HG03097 (cell line): ENCODE measurements at regions not wholly inside any gene's neighbourhood (a gene's known extent, or its start where the extent isn't known, plus 50 kb on each side); places are given as distances from the start of the nearest gene placed in this dataset.

Source experiments
- ATAC-seq: cut with Tn5 transposase; IDR thresholded peaks from one replicate; pipeline ENCODE4 v1.9.1; 2021; ENCODE audit not compliant: unreplicated experiment, low FRiP score

DNA sequence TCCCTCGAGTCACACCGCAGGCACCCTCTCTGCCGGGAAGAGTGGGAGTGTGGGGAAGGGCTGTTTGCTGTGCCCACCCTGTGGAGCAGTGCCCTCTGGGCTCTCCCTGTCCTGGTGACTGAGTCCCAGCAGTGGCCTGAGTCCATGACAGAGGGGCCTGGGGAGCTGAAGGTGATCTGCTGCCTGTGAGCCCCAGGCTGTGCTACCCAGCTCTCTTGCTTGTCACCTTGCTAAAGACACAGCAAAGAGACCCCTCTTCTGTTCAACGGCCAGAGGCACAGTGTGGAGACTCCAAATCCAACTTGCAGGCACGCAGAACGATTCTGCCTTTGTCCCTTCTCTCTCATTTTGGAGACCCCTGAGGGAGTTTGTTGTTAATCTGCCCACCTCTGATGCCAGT is 232.6 kb downstream of the OPA1 start:
- no peak for ATAC-seq

DNA sequence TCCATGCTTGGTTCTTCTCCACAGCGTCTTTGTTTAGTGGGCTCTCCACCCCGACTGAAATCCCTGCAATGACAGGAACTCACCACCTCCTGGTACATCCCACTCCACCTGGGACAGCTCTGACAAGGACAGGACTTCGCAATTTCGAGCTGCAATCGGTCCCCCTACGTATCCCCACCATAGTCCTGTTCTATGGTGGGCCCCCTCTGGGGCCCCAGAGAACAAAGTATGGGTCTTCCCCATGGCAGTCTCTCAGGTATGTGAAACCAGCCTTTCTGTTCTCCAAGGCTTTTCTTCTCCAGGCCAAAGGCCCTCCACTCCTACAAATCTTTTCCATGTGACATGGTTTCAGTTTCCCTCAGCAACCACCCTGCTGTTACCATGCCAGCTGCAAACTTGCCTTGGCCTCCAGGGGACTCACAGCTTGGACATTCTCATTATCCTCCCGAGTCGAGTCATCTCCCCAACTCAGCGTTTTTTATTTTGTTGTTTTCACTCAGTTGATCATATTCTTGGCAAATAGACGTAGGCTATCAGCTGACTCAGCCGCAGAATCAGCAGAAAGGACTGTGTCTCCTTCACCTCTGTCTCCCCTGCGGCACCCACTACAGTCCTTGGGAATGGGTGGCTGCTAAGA is 233.3 kb downstream of the OPA1 start:
- ATAC-seq: no peak

GRCh38 chr3:193827040-193827669 is 234.1 kb downstream of the OPA1 start:
- ATAC-seq: no peak

DNA sequence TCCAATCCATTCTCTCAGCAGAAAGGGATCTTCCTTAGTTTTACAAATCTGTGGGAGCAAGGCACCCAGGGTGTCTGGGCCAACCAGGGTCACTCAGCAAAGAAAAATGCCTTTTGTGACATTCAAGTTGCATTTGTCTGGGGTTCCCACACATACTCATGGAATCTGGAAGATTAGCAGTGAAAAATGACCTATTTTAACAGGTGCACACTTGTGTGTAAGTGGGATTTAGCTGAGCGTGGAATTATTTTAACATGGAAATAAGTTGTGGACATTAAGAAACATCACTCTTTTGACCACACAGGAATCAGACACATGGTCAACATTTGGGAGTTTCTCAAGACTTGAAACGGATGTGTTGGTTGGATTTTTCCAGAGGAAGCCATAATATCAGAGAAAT is 234.9 kb downstream of the OPA1 start:
- ATAC-seq: no peak

DNA sequence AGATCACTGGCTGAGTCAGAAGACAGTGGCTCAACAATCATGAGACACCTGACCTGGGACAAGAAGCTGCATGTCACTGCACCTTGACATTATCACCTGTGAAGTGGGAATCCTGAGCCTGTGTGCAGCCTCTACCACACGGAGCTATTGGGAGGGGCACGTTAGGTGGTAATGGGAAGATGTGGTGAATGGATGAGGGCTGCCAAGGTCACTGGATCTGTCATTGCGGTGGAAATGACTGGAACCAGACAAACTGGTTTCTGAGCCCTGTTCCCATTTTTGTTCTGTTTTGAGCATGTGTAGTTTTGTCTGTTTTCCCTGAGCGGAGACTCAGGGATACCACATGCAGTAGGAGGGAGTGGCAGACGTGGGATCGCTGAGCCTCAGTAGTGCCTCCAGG is 235.5 kb downstream of the OPA1 start:
- ATAC-seq: no peak

DNA sequence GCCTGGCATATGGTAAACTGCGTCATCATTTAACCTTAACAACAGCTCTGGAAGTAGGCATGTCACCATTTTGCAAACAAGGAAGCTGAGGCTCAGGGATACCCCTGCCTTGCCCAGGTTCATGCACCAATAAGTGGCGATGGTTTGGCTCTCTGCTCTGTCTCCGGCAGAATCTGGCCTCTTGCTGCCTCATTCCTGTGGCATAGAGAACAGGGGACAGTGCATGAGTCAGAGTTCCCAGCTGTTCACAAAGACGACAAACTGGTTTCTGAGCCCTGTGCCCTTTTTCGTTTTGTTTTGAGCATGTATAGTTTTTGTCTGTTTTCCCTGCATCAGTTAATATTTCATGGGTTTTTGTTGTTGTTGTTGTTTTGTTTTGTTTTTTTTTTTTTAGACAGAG is 236.8 kb downstream of the OPA1 start:
- no peak for ATAC-seq

DNA sequence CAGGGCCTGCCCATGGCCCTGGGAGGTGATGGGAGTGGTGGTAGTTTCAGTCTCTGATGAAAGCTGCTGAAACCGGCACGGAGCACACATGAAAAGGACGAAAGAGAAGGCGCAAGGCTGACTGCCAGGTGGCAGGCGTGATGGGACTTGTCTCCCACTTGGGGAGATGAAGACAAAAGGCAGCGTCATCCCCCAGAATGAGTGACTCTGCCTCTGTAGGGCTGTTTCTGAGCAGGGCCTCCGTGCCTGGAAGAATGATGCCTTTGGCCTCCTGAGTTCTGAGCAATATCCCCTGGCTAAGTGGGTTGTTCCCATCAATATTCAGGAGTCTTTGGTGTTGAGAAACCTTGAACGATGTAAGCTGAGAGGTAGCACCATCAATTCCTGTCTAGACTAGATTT is 237.8 kb downstream of the OPA1 start:
- no peak for ATAC-seq

- ATAC-seq: peak; percentile 60
These were observed 238.8 kb downstream of the OPA1 start for GRCh38 chr3:193831495-193832455.

DNA sequence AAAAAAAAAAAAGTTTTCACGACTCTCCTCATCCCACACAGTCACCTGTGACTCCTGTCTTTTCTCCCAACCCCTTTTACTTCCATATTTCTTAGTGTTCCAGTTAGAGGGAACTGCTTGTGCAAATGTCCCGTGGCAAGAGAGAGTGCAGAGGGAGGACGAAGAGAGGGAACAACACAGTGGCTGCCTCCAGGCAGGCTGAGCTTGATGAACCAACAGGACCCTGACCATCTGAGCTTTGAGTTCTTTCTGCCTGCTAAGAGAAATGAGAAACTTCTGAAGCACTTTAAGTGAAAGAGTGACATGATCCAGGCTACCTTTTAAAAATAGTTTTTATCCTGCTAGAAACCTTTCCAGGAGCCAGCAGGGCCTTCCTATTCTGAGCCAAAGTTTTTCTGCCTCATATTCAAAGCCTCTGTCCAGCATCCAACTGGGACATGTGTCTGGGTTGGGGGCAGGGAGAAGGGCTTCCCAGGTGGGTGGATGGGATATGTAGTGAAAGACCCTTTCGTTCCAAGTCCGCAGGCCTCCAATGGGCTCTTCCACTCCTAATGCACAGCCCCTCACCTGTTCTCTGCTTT is 239.9 kb downstream of the OPA1 start:
- no peak for ATAC-seq

DNA sequence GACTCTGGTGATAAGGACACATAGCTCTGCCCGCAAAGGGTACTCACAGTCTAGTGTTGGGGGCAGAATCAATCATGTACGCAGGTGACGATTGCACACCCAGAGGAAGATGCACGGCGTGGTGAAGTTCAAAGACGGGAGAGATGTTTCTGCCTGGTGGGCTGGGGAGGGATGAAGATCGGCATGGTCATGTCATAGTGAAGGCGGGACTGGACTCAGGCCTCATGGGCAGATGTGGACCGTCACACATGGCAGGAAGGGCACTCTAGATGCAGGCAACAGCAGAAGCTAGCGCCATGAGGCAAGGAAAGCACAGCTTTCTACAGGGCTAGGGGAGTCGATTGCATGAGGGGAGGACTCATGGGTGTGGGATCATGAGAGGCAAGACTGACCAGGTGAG is 240.6 kb downstream of the OPA1 start:
- ATAC-seq: no peak

- ATAC-seq: no peak
These were observed 242.4 kb downstream of the OPA1 start for GRCh38 chr3:193835414-193835813.

- ATAC-seq: no peak
These were observed 243.5 kb downstream of the OPA1 start for GRCh38 chr3:193836511-193836910.

DNA sequence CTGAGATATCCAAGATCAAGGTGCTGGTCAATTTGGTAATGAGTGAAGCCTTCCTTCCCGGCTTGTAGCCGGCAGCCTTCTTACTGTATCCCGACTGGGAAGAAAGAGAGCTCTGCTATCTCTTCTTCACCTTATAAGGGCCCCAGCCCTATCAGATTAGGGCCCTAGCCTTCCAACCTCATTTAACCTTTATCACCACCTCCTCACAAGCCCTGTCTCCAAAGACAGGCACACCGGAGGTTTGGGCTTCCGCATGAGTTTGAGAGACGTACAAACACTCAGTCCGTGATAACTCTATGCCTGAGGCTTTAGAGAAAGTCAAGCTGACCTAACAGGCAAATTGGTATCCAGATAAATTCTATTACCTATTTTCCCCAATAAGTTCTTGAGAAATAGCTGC is 243.9 kb downstream of the OPA1 start:
- ATAC-seq: no peak

GRCh38 chr3:193837347-193837827 is 244.4 kb downstream of the OPA1 start:
- no peak for ATAC-seq

DNA sequence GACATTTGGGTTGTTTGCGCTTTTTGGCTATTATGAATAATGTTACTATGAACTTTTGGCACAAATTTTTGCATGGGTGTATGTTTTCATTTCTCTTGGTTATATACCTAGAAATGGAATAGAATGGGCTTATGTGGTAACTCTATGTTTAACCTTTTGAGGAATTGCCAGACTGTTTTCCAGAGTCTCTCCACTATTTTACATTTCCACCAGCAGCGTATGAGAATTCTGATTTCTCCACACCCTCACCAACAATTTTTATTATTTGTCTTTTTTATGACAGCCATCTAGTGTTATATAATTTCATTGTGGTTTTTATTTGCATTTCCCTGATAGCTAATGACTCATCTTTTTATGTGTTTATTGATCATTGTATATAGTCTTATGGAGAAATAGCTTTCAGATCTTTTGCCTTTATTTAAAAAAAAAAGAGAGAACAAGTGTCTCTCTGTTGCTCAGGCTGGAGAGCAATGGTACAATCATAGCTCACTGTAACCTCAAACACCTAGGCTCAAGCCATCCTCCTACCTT is 247.2 kb downstream of the OPA1 start:
- ATAC-seq: no peak

- no peak for ATAC-seq
These were observed 248.6 kb downstream of the OPA1 start for GRCh38 chr3:193841581-193841980.

GRCh38 chr3:193842029-193842798 is 249.2 kb downstream of the OPA1 start:
- ATAC-seq: no peak

GRCh38 chr3:193842832-193843473 is 249.9 kb downstream of the OPA1 start:
- no peak for ATAC-seq

- ATAC-seq: peak; percentile 67
These were observed 250.7 kb downstream of the OPA1 start for GRCh38 chr3:193843474-193844301.
